ENCODE measurements at regions not wholly inside any gene's neighbourhood (a gene's known extent, or its start where the extent isn't known, plus 50 kb on each side); places are given as distances from the start of the nearest gene placed in this dataset.

GRCh38 chr6:14429396-14429795 is 311.8 kb downstream of the CD83 start:
- DNase-seq (ENCODE audit: low read depth), result no peak
- TF ChIP-seq CTCF (IDR thresholded peaks at IDR 0.05; ENCODE audit: insufficient read depth, low read depth, low read length, missing control alignments), result no peak
- H3K4me3 ChIP-seq (ENCODE audit: low read length), result no peak overlapping the region

DNA sequence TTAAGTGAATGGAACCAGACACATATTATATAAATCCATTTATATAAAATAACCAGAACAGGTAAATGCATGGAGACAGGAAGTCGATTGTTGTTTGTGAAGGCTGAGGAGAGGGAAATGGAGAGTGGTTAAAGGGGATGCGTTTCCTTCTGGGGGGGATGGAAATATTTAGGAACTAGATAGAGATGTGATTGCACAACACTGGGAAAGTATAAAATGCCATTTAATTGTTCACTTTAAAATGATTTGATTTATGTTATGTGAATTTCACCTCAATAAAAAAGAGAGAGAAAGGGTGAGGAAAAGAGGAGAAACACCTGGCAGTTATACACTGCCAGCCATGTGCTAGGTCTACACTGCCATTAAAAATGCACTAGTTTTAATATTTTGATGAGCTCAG is 312.6 kb downstream of the CD83 start:
- no peak for TF ChIP-seq CTCF (IDR thresholded peaks at IDR 0.05; ENCODE audit: insufficient read depth, low read depth, low read length, missing control alignments)
- H3K4me3 ChIP-seq (ENCODE audit: low read length), result no peak overlapping the region
- DNase-seq (ENCODE audit: low read depth), result no peak

- no peak for TF ChIP-seq CTCF (IDR thresholded peaks at IDR 0.05; ENCODE audit: insufficient read depth, low read depth, low read length, missing control alignments)
- peak; percentile 59 for DNase-seq (ENCODE audit: low read depth)
These were observed 314.1 kb downstream of the CD83 start for GRCh38 chr6:14431385-14432330.

DNA sequence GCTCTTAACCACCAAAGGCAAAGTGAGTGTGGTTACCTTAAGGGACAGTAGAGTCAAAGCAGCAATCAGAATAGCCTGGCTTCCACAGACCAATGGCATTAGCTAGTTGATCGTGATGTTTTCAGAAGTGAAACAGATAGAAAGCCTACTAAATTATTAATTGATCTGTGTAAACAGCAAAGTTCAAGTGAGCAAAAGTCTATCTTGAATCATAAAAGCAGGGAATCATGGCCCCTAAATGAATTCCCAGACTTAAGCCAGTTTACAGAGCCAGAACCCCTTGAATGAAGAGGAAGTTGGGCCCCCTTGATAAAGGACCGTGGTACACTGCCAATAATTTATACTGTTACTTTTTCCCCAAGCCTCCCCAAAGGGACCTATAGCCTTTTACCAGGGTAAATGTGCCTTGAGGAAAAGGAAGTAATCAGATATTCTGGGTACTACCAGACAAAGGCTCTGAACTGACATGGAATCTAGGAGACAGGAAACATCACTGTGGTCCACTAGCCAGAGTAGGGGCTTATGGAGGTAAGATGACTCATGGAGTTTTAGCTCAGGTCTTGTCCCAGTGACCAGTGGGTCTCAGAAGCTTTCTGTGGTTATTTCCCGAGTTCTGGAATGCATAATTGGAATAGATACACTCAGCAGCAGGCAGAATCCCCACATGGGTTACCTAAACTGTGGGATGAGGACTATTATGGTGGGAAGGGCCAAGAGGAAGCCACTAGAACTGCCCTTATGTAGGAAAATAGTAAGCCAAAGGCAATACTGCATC is 317.5 kb downstream of the CD83 start:
- no peak for DNase-seq (ENCODE audit: low read depth)
- no peak for TF ChIP-seq CTCF (IDR thresholded peaks at IDR 0.05; ENCODE audit: insufficient read depth, low read depth, low read length, missing control alignments)
- H3K4me3 ChIP-seq (ENCODE audit: low read length), result no peak overlapping the region

More at GRCh38 chr6:14431385-14432330, 314.1 kb downstream of the CD83 start:
- H3K4me3 ChIP-seq (ENCODE audit: low read length), result no peak overlapping the region

GRCh38 chr6:14436592-14437132 is 319.1 kb downstream of the CD83 start:
- DNase-seq (ENCODE audit: low read depth), result no peak
- no peak for TF ChIP-seq CTCF (IDR thresholded peaks at IDR 0.05; ENCODE audit: insufficient read depth, low read depth, low read length, missing control alignments)
- no peak overlapping the region for H3K4me3 ChIP-seq (ENCODE audit: low read length)

- DNase-seq (ENCODE audit: low read depth), result no peak
- H3K4me3 ChIP-seq (ENCODE audit: low read length), result no peak overlapping the region
- no peak for TF ChIP-seq CTCF (IDR thresholded peaks at IDR 0.05; ENCODE audit: insufficient read depth, low read depth, low read length, missing control alignments)
These were observed 321.8 kb downstream of the CD83 start for GRCh38 chr6:14439419-14439818.
